Globus pallidus (tissue), 1 donor: ENCODE measurements at regions not wholly inside any gene's neighbourhood (a gene's known extent, or its start where the extent isn't known, plus 50 kb on each side); places are given as distances from the start of the nearest gene placed in this dataset.
"Not testable (repeated sequence)": the region's sequence is repeated elsewhere in the genome, so short reads cannot be mapped to it uniquely, and the experiment has no call there.

Source experiments
- DNase-seq: peaks from one replicate; pipeline ENCODE4 v3.0.0-alpha.2; 2015; ENCODE audit warnings: low spot score

DNA sequence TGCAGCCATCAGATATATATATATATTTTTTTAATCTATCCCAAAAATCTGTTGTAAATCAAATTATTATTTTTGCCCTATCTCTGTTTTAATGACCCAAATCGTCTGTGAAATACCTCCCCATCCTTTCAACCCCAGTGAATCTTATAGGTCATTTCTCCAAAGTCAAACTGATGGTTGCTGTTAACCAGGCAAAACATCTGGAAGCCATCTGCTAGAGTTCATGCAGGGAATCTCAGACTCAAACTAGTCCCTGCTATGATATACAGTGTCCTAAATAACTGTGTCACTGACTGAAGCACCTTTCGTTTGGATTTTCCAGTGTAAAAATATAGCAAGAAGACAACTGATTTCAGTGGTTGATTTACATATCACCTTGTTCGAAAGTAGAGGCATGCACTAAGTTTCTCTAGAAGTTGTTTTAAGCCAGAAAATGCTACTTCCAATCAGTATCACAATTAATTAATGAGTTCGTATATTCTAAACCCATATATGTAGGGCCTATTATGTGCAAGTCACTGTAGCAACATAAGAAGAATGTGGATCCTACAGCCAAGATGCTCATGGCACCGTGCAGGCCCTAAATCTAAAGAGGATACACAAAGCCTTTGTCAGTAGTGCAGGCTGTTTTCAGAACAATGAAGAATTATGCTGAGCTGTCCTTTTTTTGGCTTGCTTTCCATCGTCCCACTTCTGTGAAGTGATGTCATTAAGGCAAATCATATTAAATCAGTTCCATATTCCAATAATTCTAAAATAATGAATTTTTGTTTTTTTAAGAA, 566.0 kb downstream of the STK39 start:
- DNase-seq = peak; percentile 79

DNA sequence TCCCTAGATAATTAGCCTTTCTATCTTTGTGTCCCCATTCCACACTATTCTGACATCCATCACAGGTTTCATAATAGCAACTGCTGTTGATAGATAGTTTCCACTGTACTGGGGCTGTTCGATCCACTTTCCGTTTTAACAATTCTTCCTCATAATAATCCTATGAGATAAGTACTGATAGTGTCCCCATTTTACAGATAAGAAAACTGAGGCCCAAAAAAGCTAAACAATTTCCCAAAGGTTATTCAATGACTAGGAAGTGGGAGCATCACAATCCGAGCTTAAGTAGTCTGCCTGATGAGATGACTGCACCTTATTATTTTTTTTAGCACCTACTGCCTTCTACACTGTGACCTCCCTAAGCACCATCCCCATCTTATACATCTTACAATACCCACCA, 569.2 kb downstream of the STK39 start:
- no peak for DNase-seq

DNA sequence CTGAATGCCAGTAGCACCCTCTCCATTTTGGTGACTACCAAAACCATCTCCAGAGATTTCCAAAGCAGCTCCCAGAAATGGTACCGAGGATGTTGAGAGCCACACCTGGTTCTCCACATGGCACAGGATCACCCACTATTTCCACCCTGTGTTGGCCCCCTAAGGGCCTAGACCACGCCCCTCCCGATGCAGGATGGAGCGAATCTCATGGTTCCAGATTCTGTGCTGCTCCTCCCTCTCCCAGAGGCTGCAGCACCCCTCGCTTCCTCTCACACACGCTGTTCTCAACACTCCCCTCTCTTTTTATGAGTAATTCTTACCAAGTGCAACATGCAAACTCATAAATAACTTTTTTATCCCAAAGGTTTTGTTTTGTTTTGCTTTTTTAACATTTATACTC, 571.5 kb downstream of the STK39 start:
- DNase-seq = no peak

DNA sequence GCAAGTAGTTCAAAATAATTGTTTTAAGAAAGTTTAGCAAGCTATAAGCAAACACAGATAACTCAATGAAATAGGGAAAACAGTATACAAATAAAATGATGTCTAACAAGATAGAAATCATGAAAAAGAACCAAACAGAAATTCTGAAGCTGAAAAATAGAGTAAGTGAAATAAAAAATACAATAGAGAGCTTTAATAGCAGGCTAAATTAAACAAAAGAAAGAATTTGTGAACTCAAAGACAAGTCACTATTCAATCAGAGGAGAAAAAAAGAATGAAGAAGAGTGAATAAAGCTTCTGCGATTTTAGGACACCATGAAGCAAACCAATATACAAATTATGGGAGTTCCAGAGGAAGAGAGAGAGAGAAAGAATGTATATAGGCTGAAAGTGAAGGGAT, 576.8 kb downstream of the STK39 start:
- no peak for DNase-seq

DNA sequence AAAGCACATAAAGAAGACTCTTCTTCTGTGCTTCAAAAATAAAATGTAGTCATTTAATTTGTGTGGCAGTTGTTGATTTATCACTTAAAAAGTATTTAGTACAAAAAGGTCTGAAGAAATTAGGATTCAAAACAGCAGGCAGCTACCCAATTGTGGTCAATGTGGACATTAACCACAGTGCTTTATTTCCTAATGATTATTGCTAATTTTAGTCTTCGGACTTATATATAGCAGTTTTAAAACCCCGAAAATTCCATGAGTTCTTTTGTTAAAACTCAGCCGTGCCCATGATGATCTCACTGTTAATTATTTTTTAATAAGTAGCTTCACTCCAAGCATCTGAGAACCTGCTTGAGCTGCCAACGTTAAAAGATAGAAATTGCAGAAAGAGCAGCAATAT, 594.3 kb downstream of the STK39 start:
- no peak for DNase-seq

DNA sequence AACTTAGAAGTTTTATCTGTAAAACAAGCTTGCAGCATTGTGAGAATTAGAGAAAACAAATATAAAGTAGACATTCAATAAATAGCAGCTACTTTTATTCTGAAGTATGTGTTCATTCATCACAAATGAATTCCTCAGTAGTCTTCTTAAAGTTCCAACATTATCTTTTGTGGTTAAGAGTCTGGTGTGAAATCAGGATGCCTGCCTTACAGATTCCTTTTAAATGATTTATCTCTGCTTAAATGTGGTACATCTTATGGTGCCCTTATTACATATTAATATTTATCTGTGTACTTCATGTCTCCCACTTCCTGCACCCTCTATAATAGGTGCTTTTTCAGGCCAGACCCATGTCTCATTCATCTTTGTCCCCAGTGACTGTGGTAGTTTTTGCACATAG, 595.0 kb downstream of the STK39 start:
- DNase-seq = no peak

DNA sequence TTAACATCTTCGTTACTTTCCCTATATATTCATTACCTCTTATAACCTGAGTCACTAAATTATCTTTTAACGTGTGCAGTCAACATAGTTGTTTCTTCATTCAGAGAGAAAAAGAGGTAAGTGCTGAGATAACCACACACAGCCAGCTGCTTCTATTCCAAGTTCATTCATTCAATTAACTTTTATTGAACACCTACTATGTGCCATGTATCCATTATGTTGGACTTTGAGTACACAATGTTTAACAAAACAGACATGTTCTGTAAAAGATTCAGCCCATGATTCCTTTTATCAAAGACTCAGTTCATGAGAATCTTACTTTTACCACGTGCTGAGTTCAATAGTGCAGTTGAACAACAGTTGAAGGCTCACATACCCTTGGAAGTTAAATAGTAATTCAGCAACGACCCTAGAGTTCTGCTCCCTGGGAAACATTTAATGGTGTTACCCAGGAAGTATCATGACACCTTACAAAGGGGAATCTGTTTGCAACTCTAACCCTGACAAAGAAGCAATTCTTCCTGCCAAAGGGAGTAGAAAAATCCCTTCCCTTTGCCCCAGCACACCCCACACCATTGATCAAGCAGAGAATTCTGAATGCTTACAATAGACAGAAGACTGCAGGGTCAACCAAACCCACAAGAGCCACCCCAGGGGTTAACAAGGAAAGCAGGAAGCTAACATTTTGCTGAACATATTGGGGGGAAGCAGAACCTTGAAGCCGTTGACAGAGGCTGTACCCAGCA, 595.8 kb downstream of the STK39 start:
- no peak for DNase-seq

DNA sequence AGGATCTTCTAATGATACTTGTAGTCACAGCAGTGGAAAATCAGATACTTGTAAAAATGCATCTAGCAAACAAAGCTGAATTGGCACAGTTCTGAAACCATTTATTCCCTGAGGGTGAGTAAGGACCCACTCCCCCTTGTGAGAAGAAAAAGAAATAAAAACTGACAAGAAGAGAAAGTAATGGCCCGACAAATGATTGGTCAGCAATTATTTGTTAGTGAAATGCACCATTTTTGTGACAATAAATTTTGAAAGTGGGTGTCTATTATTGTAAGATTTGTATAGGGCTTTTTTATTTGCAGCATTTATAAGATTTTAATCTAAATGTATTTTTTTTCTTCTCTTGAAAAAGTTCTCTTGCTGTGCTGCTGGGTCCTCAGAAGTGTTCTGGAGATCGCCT, 600.8 kb downstream of the STK39 start:
- DNase-seq = no peak

DNA sequence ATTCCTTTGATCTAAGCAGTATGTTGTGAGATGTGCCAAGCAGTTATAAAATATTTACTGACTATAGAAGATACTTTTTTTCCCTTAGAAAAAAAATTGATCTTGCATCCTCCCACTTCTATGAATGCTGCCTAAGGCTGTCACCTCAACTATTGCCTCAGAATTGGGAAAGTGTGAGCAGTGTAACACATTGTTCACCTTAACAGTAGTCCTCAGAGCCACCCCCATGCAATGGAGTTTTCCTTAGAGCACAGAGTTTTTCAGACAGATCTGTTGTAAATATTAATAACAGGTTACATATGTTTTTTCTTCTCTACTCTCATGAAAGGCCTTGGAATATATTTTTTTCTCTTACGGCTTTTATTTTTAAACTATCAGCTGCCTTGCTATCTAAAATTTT, 607.3 kb downstream of the STK39 start:
- no peak for DNase-seq

DNA sequence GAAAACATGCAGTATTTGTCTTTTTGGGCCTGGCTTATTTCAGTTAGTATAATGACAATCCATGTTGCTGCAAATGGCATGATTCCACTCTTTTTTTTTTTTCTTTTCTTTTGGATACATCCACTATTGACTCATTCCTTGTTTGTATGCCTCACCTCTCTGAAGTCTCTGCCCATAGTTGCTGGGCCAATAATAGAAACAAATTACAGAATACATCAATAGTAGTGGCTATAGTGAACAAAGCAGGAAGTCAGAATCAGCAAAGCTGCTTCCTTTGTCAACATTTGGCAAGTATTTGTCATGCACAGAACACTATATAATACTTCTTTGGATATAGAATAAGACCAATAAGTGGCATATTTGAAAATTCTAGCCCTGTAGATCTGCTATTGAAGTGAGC, 609.7 kb downstream of the STK39 start:
- no peak for DNase-seq

DNA sequence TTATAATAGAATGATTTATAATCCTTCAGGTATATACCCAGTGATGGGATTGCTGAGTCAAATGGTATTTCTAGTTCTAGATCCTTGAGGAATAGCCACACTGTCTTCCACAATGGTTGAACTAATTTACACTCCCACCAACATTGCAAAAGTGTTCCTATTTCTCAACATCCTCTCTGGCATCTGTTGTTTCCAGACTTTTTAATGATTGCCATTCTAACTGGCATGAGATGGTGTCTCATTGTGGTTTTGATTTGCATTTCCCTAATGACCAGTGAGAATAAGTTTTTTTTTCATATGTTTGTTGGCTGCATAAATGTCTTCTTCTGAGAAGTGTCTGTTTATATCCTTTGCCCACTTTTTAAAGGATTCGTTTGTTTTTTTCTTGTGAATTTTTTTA, 615.1 kb downstream of the STK39 start:
- not testable (repeated sequence) for DNase-seq

DNA sequence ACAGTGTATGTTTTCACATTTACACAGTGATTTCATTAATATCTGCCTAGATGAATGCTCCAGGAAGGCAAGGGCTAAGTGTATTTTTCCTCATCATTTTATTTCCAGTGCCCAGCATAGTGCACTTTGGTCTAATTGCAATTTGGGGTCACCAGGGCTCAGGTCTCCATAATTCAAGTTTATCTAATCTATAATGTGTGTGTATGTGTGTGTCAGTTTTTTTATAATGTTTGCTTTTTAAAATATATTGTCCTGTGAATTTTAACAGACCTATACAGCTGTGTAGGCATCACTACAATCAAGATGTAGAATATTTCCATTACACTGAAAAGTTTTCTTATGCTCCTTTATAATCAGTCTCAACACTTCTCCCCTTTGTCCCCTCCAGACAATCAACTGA, 620.4 kb downstream of the STK39 start:
- DNase-seq = no peak

DNA sequence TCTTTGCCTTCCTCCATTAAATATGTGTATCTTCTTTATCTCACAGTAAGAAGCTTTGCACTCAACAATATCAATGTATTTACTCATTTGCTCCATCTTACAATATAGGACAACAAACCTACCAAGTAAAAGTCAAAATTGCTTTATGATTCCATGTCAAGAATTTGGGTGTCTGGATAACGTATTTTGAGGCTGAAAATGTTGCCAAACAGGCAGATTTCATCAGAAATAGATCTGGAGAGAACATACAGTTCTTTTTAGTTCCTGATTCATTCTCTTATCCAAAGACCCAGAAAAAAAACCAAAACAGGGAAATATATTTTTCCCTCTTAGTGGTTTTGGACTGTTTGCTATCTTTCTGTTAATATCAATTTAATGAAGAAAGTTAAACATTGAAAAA, 621.1 kb downstream of the STK39 start:
- no peak for DNase-seq

DNA sequence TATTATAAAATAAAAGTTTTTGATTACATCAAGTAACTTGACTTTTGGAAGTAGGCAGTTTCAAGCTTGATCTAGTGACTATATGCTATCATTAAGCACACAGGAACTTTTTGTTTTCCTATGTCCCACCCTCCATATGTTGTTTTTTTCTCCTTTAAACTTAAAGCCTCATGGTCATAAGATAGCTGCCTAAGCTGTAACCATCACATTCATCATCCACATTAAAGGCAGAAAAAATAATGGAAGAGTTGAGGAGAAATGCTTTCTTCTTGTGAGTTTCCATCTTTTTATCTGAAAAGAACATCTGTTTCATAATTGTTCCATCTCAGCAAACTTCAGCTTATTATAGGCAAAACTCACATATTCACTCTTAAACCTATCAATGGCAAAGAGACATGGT, 630.4 kb downstream of the STK39 start:
- DNase-seq = no peak

DNA sequence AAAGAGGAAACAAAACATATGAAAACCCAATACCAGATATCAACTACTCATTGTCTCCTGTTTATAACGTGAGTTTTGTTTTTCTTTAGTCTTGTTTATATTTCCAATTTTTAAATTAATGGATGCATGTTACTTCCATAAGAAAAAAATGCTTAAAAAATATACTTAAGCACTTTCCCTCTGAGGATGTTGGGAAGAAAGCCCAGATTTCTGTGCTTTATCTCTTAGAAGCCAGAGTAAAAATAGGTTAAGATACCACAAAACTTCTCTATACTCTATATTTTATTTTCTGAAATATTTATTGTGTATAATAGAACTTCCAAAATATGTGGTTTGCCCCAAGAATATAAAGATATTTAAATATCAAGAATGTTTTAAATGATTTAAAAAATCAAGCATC, 633.9 kb downstream of the STK39 start:
- DNase-seq = no peak

DNA sequence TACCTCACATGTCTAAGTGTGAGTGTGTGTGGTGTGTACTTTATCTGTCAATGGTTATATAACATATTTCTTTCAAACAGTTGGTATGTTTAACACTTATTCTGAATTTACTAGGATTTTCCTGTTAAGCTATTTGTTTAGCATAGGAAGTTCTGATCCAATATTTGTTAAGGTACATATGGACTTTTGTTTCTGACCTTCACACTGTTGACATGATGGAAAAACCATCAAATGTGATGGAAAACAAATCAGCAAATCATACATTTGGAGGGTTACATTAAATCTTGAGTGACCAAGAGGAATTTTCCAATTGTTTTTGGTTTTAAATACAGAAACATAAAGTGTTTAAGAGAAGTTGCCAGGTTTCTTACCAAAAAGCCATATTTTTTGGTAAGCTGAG, 638.9 kb downstream of the STK39 start:
- no peak for DNase-seq

DNA sequence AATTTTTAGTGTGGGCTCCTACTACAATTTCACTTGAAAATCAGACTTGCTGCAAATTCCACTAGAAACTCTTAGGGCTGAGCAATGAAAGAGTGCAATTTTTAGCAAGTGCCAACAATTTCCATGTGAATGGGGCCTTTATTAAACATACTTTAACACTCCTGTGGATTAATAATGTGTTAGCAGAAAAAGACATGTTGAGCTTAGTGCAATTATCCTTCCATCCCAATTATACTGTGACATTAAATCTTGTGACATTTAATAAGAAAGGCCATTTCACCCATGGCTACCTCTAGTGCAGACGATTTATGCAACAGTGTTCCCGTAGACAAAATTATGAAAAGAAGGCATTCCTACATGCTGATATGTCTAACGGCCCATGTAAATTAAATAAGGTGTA, 639.7 kb downstream of the STK39 start:
- DNase-seq = no peak

DNA sequence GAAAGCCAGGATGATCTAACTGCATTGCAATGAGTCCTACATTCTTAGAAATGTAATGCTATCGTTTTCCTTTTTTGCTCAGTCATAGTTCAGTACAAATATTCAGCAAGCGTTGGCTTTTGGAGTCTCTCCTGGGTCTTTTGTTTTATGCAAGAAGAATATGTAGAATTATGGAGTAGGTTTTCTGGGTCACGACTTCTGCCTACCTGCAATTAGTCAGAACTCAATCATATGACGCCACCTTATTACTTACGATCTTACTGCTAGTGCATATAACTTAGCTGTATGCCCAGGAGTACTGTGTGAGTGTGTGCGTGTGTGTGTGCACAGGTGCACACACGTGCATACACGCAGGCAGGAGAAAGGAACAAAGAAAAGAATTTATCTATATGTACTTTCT, 640.2 kb downstream of the STK39 start:
- DNase-seq = no peak

DNA sequence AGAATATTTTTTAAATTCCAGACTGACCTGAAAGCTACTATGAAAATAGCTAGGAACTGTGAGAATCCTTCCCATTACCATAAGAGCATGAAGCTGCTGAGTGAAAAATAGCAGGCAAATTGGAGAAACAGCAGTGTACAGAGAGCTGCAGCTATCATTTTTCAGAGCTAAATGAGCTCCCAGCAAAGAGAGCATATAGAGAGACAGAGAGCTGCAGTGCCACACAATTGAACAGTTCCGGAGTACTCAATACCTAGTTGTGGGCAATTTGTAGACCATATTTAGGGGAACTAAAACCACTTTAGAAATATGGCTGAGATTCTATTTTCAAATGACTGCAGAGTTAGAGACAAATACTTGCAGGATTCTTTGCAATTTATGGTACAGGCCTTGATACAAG, 645.3 kb downstream of the STK39 start:
- DNase-seq = no peak

DNA sequence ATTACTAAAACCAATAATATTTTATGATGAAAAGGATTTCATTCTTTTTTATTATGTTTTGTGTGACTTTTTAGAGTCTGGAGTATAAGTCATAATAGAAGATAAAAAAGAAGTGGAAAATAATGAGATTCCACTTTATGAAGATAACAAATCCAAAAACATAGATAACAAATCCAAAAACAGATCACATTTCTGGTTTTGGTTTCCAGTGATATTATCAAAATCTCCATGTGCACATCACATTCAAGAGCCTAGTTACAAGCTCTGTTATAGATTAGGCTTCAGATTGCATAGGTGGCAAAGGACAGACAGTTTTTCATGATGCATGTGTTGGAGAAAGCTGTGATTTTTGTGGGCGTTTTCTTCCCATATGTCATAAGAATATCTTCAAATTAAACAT, 648.2 kb downstream of the STK39 start:
- no peak for DNase-seq

DNA sequence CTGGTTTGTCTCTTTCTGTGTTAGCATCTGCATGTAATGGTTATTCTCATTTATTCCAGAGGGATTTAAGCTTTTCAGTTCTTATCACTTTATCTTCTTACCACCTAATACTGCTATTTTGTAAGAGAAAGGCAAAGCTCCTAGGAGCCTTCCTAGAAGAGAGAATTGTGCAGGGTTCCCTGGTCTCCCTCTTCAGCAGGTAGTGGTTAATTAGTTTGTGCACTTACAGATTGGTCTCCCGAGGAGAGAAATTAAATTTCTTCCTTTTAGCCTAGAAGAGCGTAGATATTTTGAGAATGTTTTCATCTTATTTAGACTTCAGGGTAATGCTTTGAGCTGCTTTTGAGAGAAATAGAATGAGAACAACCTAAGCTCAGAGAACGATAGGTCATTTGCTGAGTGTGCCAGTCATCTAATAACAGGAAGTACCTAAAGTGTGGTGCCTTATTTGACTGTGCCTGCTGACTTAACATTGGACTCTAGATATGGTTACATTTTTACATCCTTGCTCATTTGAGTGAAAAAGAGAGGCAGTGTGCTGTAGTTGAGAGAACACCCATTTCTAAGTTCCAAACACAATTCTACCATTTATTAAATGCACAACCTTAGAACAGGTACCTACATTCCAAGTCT, 651.4 kb downstream of the STK39 start:
- DNase-seq = no peak

DNA sequence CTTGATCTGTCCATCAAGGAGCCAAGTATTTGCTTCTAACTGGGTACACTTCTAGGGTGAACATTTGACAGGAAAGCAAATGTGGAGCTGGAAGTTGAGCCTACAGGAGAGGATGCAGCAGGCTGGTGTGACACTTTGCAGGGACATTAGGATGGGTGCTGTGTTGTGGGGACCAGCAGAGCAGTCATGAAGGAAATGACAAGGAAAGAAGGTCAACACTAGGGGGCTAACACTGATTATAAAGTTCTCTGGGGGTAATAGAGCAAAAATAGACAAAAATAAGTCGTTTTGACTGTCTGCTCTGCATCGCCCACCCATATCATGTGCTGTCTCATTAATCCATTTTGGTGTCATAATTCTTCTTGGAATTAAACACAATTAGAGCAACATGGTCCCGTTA, 652.4 kb downstream of the STK39 start:
- DNase-seq = no peak

DNA sequence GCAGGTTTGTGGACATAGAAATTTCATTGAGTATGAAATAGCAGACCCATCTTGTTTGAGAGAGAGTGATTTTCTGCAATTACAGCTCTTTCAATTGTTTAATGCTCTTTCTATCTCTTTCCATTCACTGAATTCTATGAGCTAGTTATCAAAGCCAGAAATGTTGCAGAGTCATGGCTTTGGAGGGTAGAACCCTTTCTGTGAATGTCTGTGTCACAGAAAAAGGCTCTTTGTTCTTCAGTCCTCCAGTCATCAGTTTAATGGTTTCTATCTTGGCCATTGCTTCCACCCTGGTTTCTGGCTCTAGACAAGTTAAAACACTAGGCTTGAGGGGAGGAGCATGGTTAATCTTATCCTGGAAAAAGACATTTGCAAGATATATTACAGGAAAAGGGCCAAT, 655.0 kb downstream of the STK39 start:
- peak; percentile 75 for DNase-seq
